HepG2 (cell line): ENCODE measurements at regions not wholly inside any gene's neighbourhood (a gene's known extent, or its start where the extent isn't known, plus 50 kb on each side); places are given as distances from the start of the nearest gene placed in this dataset.

Source experiments
- CCAR2 ChIP-seq: fragments of 200-400 bp; formaldehyde crosslinking; optimal IDR thresholded peaks from 2 replicates; pipeline ENCODE3; 2018; ENCODE audit warnings: low read depth, mild to moderate bottlenecking, low read length, moderate library complexity
- GLI4 ChIP-seq: sonication (generic); formaldehyde crosslinking; IDR thresholded peaks from 2 replicates; pipeline ENCODE4 v1.5.1; 2020; ENCODE audit warnings: missing genetic modification reagents, mild to moderate bottlenecking, moderate library complexity, borderline replicate concordance
- HOXA3 ChIP-seq: sonication (generic); formaldehyde crosslinking; IDR thresholded peaks from 2 replicates; pipeline ENCODE4 v1.5.0; 2020; ENCODE audit warnings: missing genetic modification reagents
- HOXA5 ChIP-seq: sonication (generic); formaldehyde crosslinking; IDR thresholded peaks from 2 replicates; pipeline ENCODE4 v1.4.0; 2020; ENCODE audit warnings: missing genetic modification reagents
- KDM5B ChIP-seq: sonication (generic); formaldehyde crosslinking; IDR thresholded peaks from 2 replicates; pipeline ENCODE4 v1.4.0; 2020; ENCODE audit warnings: missing genetic modification reagents, mild to moderate bottlenecking, borderline replicate concordance
- LCORL ChIP-seq, 2 experiments: fragments of 450-650 bp in 1 of 2; sonication (generic) in 1 of 2; formaldehyde crosslinking in 1 of 2; IDR thresholded peaks; 2 replicates each; pipeline versions ENCODE4 v1.5.0 to v1.6.1; 2017 to 2020; ENCODE audit warnings: antibody characterized with exemption in 1 of 2, missing genetic modification reagents in 1 of 2
- POLR2AphosphoS5 ChIP-seq: IDR thresholded peaks from 2 replicates; pipeline ENCODE4 v1.6.1; 2012; ENCODE audit warnings: low read depth, low read length
- PRMT3 ChIP-seq: sonication (generic); formaldehyde crosslinking; IDR thresholded peaks from 2 replicates; pipeline ENCODE4 v1.8.1; 2022; ENCODE audit warnings: low read depth, mild to moderate bottlenecking, moderate library complexity, missing genetic modification reagents, borderline replicate concordance
- SOX13 ChIP-seq, 3 experiments: fragments of 450-650 bp in 1 of 3; sonication (generic) in 1 of 3; formaldehyde crosslinking in 1 of 3; IDR thresholded peaks in 2 of 3; conservative IDR thresholded peaks in 1 of 3; 2 replicates each; pipeline versions ENCODE4 v1.5.0 to v1.6.1; 2016 to 2020; ENCODE audit warnings: antibody characterized with exemption in 1 of 3, mild to moderate bottlenecking in 1 of 3, missing compliant biosample characterization in 1 of 3, missing genetic modification reagents in 1 of 3, moderate library complexity in 1 of 3
- ZNF232 ChIP-seq: sonication (generic); formaldehyde crosslinking; IDR thresholded peaks from 2 replicates; pipeline ENCODE4 v1.4.0; 2020; ENCODE audit warnings: missing genetic modification reagents, borderline replicate concordance
- ZNF350 ChIP-seq: sonication (generic); formaldehyde crosslinking; IDR thresholded peaks from 2 replicates; pipeline ENCODE4 v1.4.0; 2020; ENCODE audit warnings: mild to moderate bottlenecking, low read depth, missing genetic modification reagents, borderline replicate concordance
- ZNF460 ChIP-seq: sonication (generic); formaldehyde crosslinking; IDR thresholded peaks from 2 replicates; pipeline ENCODE4 v1.5.1; 2020; ENCODE audit warnings: missing genetic modification reagents, mild to moderate bottlenecking, borderline replicate concordance
- ZNF598 ChIP-seq: sonication (generic); formaldehyde crosslinking; IDR thresholded peaks from 2 replicates; pipeline ENCODE4 v1.5.1; 2020; ENCODE audit warnings: mild to moderate bottlenecking, missing genetic modification reagents, borderline replicate concordance
- ZNF644 ChIP-seq: IDR thresholded peaks from 2 replicates; pipeline ENCODE4 v1.6.1; 2016; ENCODE audit warnings: low read depth
- TF ChIP-seq, protein P1 (sequence below): sonication (generic); formaldehyde crosslinking; IDR thresholded peaks from 2 replicates; pipeline ENCODE4 v1.5.0; 2020; ENCODE audit warnings: mild to moderate bottlenecking, missing genetic modification reagents, moderate library complexity
- TF ChIP-seq, protein P2 (sequence below): sonication (generic); IDR thresholded peaks from 2 replicates; pipeline ENCODE4 v1.6.1; 2016; ENCODE audit warnings: low read depth, borderline replicate concordance
- TF ChIP-seq, protein P3 (sequence below): sonication (generic); formaldehyde crosslinking; IDR thresholded peaks from 2 replicates; pipeline ENCODE4 v1.8.0; 2022; ENCODE audit warnings: mild to moderate bottlenecking, missing genetic modification reagents, borderline replicate concordance
- TF ChIP-seq, protein P4 (sequence below): sonication (generic); formaldehyde crosslinking; IDR thresholded peaks from 2 replicates; pipeline ENCODE4 v1.5.1; 2020; ENCODE audit warnings: missing genetic modification reagents, mild to moderate bottlenecking, borderline replicate concordance

DNA sequence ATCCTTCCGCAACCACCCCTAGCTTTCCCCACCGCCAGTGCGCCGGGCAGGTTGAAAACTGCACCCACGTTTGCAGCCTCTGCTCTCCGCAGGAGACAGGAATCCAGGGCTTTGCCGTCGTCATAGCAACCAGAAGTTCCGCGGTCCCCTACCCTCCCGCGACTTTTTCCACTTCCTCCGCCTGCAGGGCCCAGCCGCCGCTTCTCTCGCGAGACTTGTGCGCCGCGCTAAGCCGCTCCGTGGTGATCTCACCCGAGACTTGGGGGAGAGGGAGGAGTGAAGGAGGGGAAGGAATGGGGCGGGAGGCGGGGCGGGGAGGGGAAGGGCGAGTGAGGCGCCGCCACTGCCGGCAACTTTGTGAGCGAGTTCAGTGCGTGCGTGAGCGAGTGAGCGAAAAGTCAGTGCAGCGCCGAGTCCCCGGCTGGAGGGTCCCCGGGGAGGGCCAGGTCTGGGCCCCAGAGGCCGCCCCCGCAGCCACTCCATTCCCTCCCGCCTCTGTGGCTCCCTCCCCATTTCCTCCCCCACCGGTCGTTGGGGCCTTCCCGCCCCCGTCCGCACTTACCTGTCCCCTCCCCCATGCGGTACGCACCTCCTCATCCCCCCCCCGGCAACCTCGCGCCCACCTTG lies 413.0 kb downstream of the PCNX1 start, which contains the start of gene SIPA1L1 (continued):
- TF ChIP-seq, protein P1, sequence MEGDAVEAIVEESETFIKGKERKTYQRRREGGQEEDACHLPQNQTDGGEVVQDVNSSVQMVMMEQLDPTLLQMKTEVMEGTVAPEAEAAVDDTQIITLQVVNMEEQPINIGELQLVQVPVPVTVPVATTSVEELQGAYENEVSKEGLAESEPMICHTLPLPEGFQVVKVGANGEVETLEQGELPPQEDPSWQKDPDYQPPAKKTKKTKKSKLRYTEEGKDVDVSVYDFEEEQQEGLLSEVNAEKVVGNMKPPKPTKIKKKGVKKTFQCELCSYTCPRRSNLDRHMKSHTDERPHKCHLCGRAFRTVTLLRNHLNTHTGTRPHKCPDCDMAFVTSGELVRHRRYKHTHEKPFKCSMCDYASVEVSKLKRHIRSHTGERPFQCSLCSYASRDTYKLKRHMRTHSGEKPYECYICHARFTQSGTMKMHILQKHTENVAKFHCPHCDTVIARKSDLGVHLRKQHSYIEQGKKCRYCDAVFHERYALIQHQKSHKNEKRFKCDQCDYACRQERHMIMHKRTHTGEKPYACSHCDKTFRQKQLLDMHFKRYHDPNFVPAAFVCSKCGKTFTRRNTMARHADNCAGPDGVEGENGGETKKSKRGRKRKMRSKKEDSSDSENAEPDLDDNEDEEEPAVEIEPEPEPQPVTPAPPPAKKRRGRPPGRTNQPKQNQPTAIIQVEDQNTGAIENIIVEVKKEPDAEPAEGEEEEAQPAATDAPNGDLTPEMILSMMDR (CRISPR knock-in tag) = 0 out of 2 replicates have a peak, but pooled peaks have one; percentile 10
- TF ChIP-seq ZNF644 (no peak), PRMT3 (0 out of 2 replicates have a peak, but pooled peaks have one; percentile 47), POLR2AphosphoS5 (peak; percentile 87), ZNF598 (no peak), KDM5B (CRISPR knock-in tag) (peak; percentile 69; the same call in 1 of the 2 replicates), LCORL (IDR thresholded peaks at IDR 0.05) (no peak), LCORL (CRISPR knock-in tag; IDR thresholded peaks at IDR 0.05) (peak; percentile 40; the same call in 1 of the 2 replicates), SOX13 (IDR thresholded peaks at IDR 0.05) (no peak), SOX13 (CRISPR knock-in tag; conservative IDR thresholded peaks at IDR 0.05 in 1 of 2, IDR thresholded peaks at IDR 0.05 in 1 of 2) (peak in 1 of 2 experiments; percentile 38; a peak in 1 of 4 replicates), GLI4 (0 out of 2 replicates have a peak, but pooled peaks have one; percentile 32), CCAR2 (no peak), ZNF350 (no peak), ZNF232 (CRISPR knock-in tag) (peak; percentile 42; the same call in 1 of the 2 replicates), ZNF460 (CRISPR knock-in tag) (no peak), HOXA5 (0 out of 2 replicates have a peak, but pooled peaks have one; percentile 59), HOXA3 (peak; percentile 42; the same call in 1 of the 2 replicates)
- TF ChIP-seq, protein P2, sequence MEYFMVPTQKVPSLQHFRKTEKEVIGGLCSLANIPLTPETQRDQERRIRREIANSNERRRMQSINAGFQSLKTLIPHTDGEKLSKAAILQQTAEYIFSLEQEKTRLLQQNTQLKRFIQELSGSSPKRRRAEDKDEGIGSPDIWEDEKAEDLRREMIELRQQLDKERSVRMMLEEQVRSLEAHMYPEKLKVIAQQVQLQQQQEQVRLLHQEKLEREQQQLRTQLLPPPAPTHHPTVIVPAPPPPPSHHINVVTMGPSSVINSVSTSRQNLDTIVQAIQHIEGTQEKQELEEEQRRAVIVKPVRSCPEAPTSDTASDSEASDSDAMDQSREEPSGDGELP = peak; percentile 51; the same call in 1 of the 2 replicates
- TF ChIP-seq, protein P3, sequence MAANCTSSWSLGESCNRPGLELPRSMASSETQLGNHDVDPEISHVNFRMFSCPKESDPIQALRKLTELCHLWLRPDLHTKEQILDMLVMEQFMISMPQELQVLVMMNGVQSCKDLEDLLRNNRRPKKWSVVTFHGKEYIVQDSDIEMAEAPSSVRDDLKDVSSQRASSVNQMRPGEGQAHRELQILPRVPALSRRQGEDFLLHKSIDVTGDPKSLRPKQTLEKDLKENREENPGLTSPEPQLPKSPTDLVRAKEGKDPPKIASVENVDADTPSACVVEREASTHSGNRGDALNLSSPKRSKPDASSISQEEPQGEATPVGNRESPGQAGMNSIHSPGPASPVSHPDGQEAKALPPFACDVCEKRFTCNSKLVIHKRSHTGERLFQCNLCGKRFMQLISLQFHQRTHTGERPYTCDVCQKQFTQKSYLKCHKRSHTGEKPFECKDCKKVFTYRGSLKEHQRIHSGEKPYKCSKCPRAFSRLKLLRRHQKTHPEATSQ (CRISPR knock-in tag) = peak; percentile 38; the same call in 1 of the 2 replicates
- TF ChIP-seq, protein P4, sequence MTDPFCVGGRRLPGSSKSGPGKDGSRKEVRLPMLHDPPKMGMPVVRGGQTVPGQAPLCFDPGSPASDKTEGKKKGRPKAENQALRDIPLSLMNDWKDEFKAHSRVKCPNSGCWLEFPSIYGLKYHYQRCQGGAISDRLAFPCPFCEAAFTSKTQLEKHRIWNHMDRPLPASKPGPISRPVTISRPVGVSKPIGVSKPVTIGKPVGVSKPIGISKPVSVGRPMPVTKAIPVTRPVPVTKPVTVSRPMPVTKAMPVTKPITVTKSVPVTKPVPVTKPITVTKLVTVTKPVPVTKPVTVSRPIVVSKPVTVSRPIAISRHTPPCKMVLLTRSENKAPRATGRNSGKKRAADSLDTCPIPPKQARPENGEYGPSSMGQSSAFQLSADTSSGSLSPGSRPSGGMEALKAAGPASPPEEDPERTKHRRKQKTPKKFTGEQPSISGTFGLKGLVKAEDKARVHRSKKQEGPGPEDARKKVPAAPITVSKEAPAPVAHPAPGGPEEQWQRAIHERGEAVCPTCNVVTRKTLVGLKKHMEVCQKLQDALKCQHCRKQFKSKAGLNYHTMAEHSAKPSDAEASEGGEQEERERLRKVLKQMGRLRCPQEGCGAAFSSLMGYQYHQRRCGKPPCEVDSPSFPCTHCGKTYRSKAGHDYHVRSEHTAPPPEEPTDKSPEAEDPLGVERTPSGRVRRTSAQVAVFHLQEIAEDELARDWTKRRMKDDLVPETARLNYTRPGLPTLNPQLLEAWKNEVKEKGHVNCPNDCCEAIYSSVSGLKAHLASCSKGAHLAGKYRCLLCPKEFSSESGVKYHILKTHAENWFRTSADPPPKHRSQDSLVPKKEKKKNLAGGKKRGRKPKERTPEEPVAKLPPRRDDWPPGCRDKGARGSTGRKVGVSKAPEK (CRISPR knock-in tag) = no peak
